H9 (cell line): ENCODE measurements at regions not wholly inside any gene's neighbourhood (a gene's known extent, or its start where the extent isn't known, plus 50 kb on each side); places are given as distances from the start of the nearest gene placed in this dataset.

Experiments
- DNase-seq: peaks from one replicate; pipeline ENCODE4 v3.0.0-alpha.2; 2017
- H2AFZ ChIP-seq: one replicate; pipeline ENCODE4 v1.6.1; 2013; ENCODE audit warnings: mild to moderate bottlenecking, low read length, control low read depth, moderate library complexity
- H2AK5ac ChIP-seq: 2 replicates; pipeline ENCODE4 v1.6.1; 2013; ENCODE audit warnings: low read length, control low read depth, mixed read lengths; ENCODE audit not compliant: insufficient read length
- H2BK120ac ChIP-seq: one replicate; pipeline ENCODE4 v1.6.1; 2013; ENCODE audit warnings: low read depth, mild to moderate bottlenecking, low read length, control low read depth, inconsistent platforms; ENCODE audit not compliant: poor library complexity, severe bottlenecking
- H2BK12ac ChIP-seq: 2 replicates; pipeline ENCODE4 v1.6.1; 2013; ENCODE audit warnings: low read length, control low read depth, mixed read lengths, low read depth; ENCODE audit not compliant: insufficient read length
- H2BK15ac ChIP-seq: 2 replicates; pipeline ENCODE4 v1.6.1; 2013; ENCODE audit warnings: low read depth, low read length, control low read depth
- H2BK20ac ChIP-seq: one replicate; pipeline ENCODE4 v1.6.1; 2013; ENCODE audit warnings: low read depth, mild to moderate bottlenecking, low read length, control low read depth, inconsistent platforms; ENCODE audit not compliant: poor library complexity, severe bottlenecking
- H2BK5ac ChIP-seq: 2 replicates; pipeline ENCODE4 v1.6.1; 2013; ENCODE audit warnings: low read length, control low read depth, mixed read lengths; ENCODE audit not compliant: insufficient read length
- H3K14ac ChIP-seq: 2 replicates; pipeline ENCODE4 v1.6.1; 2013; ENCODE audit warnings: low read length, control low read depth; ENCODE audit not compliant: insufficient read depth
- H3K18ac ChIP-seq: 2 replicates; pipeline ENCODE4 v1.6.1; 2013; ENCODE audit warnings: low read depth, mild to moderate bottlenecking, mixed read lengths, low read length, control low read depth; ENCODE audit not compliant: insufficient read length
- H3K23ac ChIP-seq: 2 replicates; pipeline ENCODE4 v1.6.1; 2013; ENCODE audit warnings: low read length, control low read depth, mixed read lengths, low read depth; ENCODE audit not compliant: insufficient read length
- H3K23me2 ChIP-seq: 2 replicates; pipeline ENCODE4 v1.6.1; 2013; ENCODE audit warnings: low read depth, mild to moderate bottlenecking, mixed read lengths, low read length, control low read depth; ENCODE audit not compliant: insufficient read length, poor library complexity, severe bottlenecking
- H3K27ac ChIP-seq: 2 replicates; pipeline ENCODE4 v1.5.1; 2013; ENCODE audit warnings: low read length, control low read depth, mixed read lengths, low read depth; ENCODE audit not compliant: insufficient read length
- H3K27me3 ChIP-seq: 2 replicates; pipeline ENCODE4 v1.6.1; 2013; ENCODE audit warnings: low read length, control low read depth, inconsistent platforms; ENCODE audit not compliant: insufficient read depth
- H3K4ac ChIP-seq: 2 replicates; pipeline ENCODE4 v1.6.1; 2013; ENCODE audit warnings: low read depth, mild to moderate bottlenecking, control low read depth, inconsistent platforms, low read length, moderate library complexity
- H3K4me1 ChIP-seq: 2 replicates; pipeline ENCODE4 v1.6.1; 2013; ENCODE audit warnings: low read length, control low read depth, inconsistent platforms; ENCODE audit not compliant: insufficient read depth
- H3K4me2 ChIP-seq: 2 replicates; pipeline ENCODE4 v1.6.1; 2013; ENCODE audit warnings: low read length, control low read depth, mixed read lengths; ENCODE audit not compliant: insufficient read length, insufficient read depth
- H3K56ac ChIP-seq: 2 replicates; pipeline ENCODE4 v1.6.1; 2013; ENCODE audit warnings: low read depth, mild to moderate bottlenecking, mixed read lengths, low read length, control low read depth; ENCODE audit not compliant: insufficient read length
- H3K79me1 ChIP-seq: 2 replicates; pipeline ENCODE4 v1.6.1; 2013; ENCODE audit warnings: low read depth, mild to moderate bottlenecking, moderate library complexity, low read length, control low read depth, inconsistent platforms; ENCODE audit not compliant: insufficient read depth, poor library complexity, severe bottlenecking
- H3K79me2 ChIP-seq: 2 replicates; pipeline ENCODE4 v1.6.1; 2013; ENCODE audit warnings: low read length, control low read depth, inconsistent platforms; ENCODE audit not compliant: insufficient read depth
- H3K9ac ChIP-seq: 2 replicates; pipeline ENCODE4 v1.6.1; 2013; ENCODE audit warnings: low read length, control low read depth, mixed read lengths; ENCODE audit not compliant: insufficient read length; ENCODE audit errors: extremely low read depth
- H3K9me3 ChIP-seq: one replicate; pipeline ENCODE4 v1.6.1; 2013; ENCODE audit warnings: low read depth, low read length, inconsistent platforms; ENCODE audit not compliant: control insufficient read depth
- H3T11ph ChIP-seq: one replicate; pipeline ENCODE4 v1.6.1; 2013; ENCODE audit warnings: mild to moderate bottlenecking, low read length, control low read depth, inconsistent platforms
- H4K20me1 ChIP-seq: one replicate; pipeline ENCODE4 v1.6.1; 2013; ENCODE audit not compliant: control insufficient read depth, insufficient read length, insufficient read depth
- H4K5ac ChIP-seq: 2 replicates; pipeline ENCODE4 v1.6.1; 2013; ENCODE audit warnings: low read depth, mild to moderate bottlenecking, mixed read lengths, low read length, control low read depth; ENCODE audit not compliant: insufficient read length
- H4K8ac ChIP-seq: replicated peaks from 2 replicates; pipeline ENCODE4 v1.6.1; 2013; ENCODE audit warnings: low read length, control low read depth, mixed read lengths, low read depth; ENCODE audit not compliant: insufficient read length
- H4K91ac ChIP-seq: 2 replicates; pipeline ENCODE4 v1.6.1; 2013; ENCODE audit warnings: low read depth, mild to moderate bottlenecking, moderate library complexity, mixed read lengths, low read length, control low read depth; ENCODE audit not compliant: insufficient read length
- H3K27ac Mint-ChIP-seq, 3 experiments: 2 replicates in 2 of 3; 3 replicates in 1 of 3; pipeline ENCODE4 v1.8.0; 2020 to 2021; ENCODE audit warnings: mixed read lengths in 3 of 3, mild to moderate bottlenecking in 1 of 3, moderate library complexity in 1 of 3
- H3K27me3 Mint-ChIP-seq: 2 replicates; pipeline ENCODE4 v1.8.0; 2021; ENCODE audit warnings: low read depth, mild to moderate bottlenecking, moderate library complexity, mixed read lengths
- H3K36me3 Mint-ChIP-seq, 3 experiments: 2 replicates in 2 of 3; 3 replicates in 1 of 3; pipeline ENCODE4 v1.8.0; 2020 to 2021; ENCODE audit warnings: low read depth in 3 of 3, mixed read lengths in 3 of 3; ENCODE audit not compliant: insufficient read depth in 1 of 3
- H3K4me1 Mint-ChIP-seq, 2 experiments: 2 replicates each; pipeline ENCODE4 v1.8.0; 2020; ENCODE audit warnings: mixed read lengths in 2 of 2
- H3K4me3 Mint-ChIP-seq, 2 experiments: 2 replicates in 1 of 2; 3 replicates in 1 of 2; pipeline ENCODE4 v1.8.0; 2020 to 2021; ENCODE audit warnings: mild to moderate bottlenecking in 2 of 2, mixed read lengths in 2 of 2, moderate library complexity in 1 of 2
- H3K9me3 Mint-ChIP-seq, 2 experiments: 2 replicates in 1 of 2; 3 replicates in 1 of 2; pipeline ENCODE4 v1.8.0; 2020; ENCODE audit warnings: mild to moderate bottlenecking in 2 of 2, mixed read lengths in 2 of 2, moderate library complexity in 1 of 2
- WGBS: extraction: QIAGEN DNeasy Blood & Tissue Kit; methylation state at CpG from one replicate; pipeline ENCODE4 v1.1.7; 2013; ENCODE audit warnings: missing lambda C conversion rate, low lambda C conversion rate, mixed read lengths; ENCODE audit not compliant: insufficient read length; ENCODE audit errors: extremely low coverage; 5-methylcytosine and 5-hydroxymethylcytosine counted together
- TF ChIP-seq, protein P1 (sequence below): fragments of 200-600 bp; sonication (generic); conservative IDR thresholded peaks from 3 replicates; pipeline ENCODE4 v1.8.0; 2021; ENCODE audit warnings: antibody characterized with exemption, mild to moderate bottlenecking

- Histone ChIP-seq H2BK15ac (no peak overlapping the region), H3K14ac (no peak overlapping the region), H2BK120ac (no peak overlapping the region), H3K9ac (no peak overlapping the region), H2AFZ (no peak overlapping the region), H3K4ac (no peak overlapping the region), H4K8ac (no peak overlapping the region), H2BK12ac (no peak overlapping the region), H3K23me2 (no peaks in the 10 kb centered on the region), H3T11ph (no peak overlapping the region), H2BK5ac (no peak overlapping the region), H3K79me1 (no peaks in the 10 kb centered on the region), H3K79me2 (no peaks in the 10 kb centered on the region), H4K91ac (no peak overlapping the region), H2BK20ac (no peak overlapping the region), H4K20me1 (no peaks in the 10 kb centered on the region), H3K4me1 (no peaks in the 10 kb centered on the region), H3K27me3 (no peaks in the 10 kb centered on the region), H4K5ac (no peak overlapping the region), H3K4me2 (no peak overlapping the region), H3K56ac (no peak overlapping the region), H3K23ac (no peak overlapping the region), H3K27ac (no peak overlapping the region), H3K9me3 (no peaks in the 10 kb centered on the region), H2AK5ac (no peak overlapping the region), H3K18ac (no peak overlapping the region)
- Mint-ChIP-seq H3K9me3 (no peaks in the 10 kb centered on the region; a peak in 1 of 5 replicates), H3K27me3 (peaks cover 6% of the 10 kb centered on the region; the same call in 1 of the 2 replicates), H3K4me1 (peaks cover 7 to 14% of the 10 kb centered on the region in 2 experiments), H3K27ac (no peak overlapping the region), H3K36me3 (no peaks in the 10 kb centered on the region), H3K4me3 (no peak overlapping the region)
- TF ChIP-seq, protein P1, sequence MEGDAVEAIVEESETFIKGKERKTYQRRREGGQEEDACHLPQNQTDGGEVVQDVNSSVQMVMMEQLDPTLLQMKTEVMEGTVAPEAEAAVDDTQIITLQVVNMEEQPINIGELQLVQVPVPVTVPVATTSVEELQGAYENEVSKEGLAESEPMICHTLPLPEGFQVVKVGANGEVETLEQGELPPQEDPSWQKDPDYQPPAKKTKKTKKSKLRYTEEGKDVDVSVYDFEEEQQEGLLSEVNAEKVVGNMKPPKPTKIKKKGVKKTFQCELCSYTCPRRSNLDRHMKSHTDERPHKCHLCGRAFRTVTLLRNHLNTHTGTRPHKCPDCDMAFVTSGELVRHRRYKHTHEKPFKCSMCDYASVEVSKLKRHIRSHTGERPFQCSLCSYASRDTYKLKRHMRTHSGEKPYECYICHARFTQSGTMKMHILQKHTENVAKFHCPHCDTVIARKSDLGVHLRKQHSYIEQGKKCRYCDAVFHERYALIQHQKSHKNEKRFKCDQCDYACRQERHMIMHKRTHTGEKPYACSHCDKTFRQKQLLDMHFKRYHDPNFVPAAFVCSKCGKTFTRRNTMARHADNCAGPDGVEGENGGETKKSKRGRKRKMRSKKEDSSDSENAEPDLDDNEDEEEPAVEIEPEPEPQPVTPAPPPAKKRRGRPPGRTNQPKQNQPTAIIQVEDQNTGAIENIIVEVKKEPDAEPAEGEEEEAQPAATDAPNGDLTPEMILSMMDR = no peak
- no CpG with 5 or more reads among the region's 6 CpGs for WGBS
- DNase-seq = no peak
These were observed 195.2 kb upstream of the CNTNAP4 start for GRCh38 chr16:76081967-76082366.
